ENCODE measurements at regions not wholly inside any gene's neighbourhood (a gene's known extent, or its start where the extent isn't known, plus 50 kb on each side); places are given as distances from the start of the nearest gene placed in this dataset.

GRCh38 chr6:137631323-137631722, 137.1 kb upstream of the OLIG3 start:
- no peak for TF ChIP-seq CTCF (IDR thresholded peaks at IDR 0.05; ENCODE audit: low read depth, low read length, missing input control)
- TF ChIP-seq EGR1 (IDR thresholded peaks at IDR 0.05; ENCODE audit: low read depth in 2 of 2), result no peak
- TF ChIP-seq, protein P1, sequence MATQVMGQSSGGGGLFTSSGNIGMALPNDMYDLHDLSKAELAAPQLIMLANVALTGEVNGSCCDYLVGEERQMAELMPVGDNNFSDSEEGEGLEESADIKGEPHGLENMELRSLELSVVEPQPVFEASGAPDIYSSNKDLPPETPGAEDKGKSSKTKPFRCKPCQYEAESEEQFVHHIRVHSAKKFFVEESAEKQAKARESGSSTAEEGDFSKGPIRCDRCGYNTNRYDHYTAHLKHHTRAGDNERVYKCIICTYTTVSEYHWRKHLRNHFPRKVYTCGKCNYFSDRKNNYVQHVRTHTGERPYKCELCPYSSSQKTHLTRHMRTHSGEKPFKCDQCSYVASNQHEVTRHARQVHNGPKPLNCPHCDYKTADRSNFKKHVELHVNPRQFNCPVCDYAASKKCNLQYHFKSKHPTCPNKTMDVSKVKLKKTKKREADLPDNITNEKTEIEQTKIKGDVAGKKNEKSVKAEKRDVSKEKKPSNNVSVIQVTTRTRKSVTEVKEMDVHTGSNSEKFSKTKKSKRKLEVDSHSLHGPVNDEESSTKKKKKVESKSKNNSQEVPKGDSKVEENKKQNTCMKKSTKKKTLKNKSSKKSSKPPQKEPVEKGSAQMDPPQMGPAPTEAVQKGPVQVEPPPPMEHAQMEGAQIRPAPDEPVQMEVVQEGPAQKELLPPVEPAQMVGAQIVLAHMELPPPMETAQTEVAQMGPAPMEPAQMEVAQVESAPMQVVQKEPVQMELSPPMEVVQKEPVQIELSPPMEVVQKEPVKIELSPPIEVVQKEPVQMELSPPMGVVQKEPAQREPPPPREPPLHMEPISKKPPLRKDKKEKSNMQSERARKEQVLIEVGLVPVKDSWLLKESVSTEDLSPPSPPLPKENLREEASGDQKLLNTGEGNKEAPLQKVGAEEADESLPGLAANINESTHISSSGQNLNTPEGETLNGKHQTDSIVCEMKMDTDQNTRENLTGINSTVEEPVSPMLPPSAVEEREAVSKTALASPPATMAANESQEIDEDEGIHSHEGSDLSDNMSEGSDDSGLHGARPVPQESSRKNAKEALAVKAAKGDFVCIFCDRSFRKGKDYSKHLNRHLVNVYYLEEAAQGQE (IDR thresholded peaks at IDR 0.05), result no peak
- no peak for TF ChIP-seq TAF1 (conservative IDR thresholded peaks at IDR 0.05)
- no peak for TF ChIP-seq RAD21 (IDR thresholded peaks at IDR 0.05)
- no peak for TF ChIP-seq YY1 (IDR thresholded peaks at IDR 0.05)
- TF ChIP-seq, protein P2, sequence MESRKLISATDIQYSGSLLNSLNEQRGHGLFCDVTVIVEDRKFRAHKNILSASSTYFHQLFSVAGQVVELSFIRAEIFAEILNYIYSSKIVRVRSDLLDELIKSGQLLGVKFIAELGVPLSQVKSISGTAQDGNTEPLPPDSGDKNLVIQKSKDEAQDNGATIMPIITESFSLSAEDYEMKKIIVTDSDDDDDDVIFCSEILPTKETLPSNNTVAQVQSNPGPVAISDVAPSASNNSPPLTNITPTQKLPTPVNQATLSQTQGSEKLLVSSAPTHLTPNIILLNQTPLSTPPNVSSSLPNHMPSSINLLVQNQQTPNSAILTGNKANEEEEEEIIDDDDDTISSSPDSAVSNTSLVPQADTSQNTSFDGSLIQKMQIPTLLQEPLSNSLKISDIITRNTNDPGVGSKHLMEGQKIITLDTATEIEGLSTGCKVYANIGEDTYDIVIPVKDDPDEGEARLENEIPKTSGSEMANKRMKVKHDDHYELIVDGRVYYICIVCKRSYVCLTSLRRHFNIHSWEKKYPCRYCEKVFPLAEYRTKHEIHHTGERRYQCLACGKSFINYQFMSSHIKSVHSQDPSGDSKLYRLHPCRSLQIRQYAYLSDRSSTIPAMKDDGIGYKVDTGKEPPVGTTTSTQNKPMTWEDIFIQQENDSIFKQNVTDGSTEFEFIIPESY (IDR thresholded peaks at IDR 0.05), result no peak
- TF ChIP-seq JUND (IDR thresholded peaks at IDR 0.05), result no peak
- TF ChIP-seq, protein P3, sequence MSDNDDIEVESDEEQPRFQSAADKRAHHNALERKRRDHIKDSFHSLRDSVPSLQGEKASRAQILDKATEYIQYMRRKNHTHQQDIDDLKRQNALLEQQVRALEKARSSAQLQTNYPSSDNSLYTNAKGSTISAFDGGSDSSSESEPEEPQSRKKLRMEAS (IDR thresholded peaks at IDR 0.05), result no peak
- TF ChIP-seq FOXA1 (IDR thresholded peaks at IDR 0.05), result no peak
